ENCODE measurements at regions not wholly inside any gene's neighbourhood (a gene's known extent, or its start where the extent isn't known, plus 50 kb on each side); places are given as distances from the start of the nearest gene placed in this dataset.

DNA sequence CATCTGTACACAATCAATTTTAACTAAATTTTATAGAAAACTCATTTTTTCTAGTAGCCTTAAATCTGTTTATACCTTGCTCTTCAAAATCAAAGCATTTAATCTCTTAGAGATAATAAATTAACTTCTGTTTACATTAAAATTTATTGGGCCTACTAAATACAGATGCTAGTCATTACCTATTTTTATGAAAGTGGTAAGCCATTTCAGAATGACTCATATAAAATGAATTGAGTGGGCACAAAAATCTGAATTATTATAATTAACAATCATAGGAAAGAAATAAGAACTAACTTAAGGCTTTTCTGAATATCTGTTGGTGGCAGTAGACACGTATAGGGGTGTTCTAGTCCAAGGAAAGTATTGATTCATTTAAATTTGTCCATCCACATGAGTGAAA is 157.9 kb downstream of the KCNJ2 start:
- Histone ChIP-seq H3K27ac (ENCODE audit: control insufficient read depth, insufficient read depth, low read length) (no peak overlapping the region), H4K20me1 (ENCODE audit: control insufficient read depth, extremely low read depth, insufficient read depth, low read length) (no peaks in the 10 kb centered on the region), H3K9ac (ENCODE audit: control insufficient read depth, extremely low read depth, insufficient read depth, low read length) (no peak overlapping the region), H3K27me3 (ENCODE audit: control insufficient read depth, extremely low read depth, insufficient read depth, low read length) (no peaks in the 10 kb centered on the region), H3K4me2 (ENCODE audit: control insufficient read depth, extremely low read depth, insufficient read depth, low read depth, low read length) (no peak overlapping the region), H3K4me3 (ENCODE audit: control insufficient read depth in 2 of 3, extremely low read depth in 1 of 3, insufficient read depth in 2 of 3, low read depth in 1 of 3, low read length in 3 of 3) (no peak overlapping the region), H3K36me3 (ENCODE audit: control insufficient read depth in 2 of 2, extremely low read depth in 1 of 2, insufficient read depth in 2 of 2, low read length in 2 of 2) (no peaks in the 10 kb centered on the region), H3K9me3 (ENCODE audit: control insufficient read depth, low read depth, low read length) (no peaks in the 10 kb centered on the region), H2AFZ (ENCODE audit: control insufficient read depth, low read length) (no peak overlapping the region), H3K9me1 (ENCODE audit: control insufficient read depth, extremely low read depth, insufficient read depth, low read length) (no peaks in the 10 kb centered on the region), H3K4me1 (ENCODE audit: control insufficient read depth, extremely low read depth, insufficient read depth, low read length) (no peaks in the 10 kb centered on the region), H3K79me2 (ENCODE audit: control insufficient read depth, insufficient read depth, low read length) (no peaks in the 10 kb centered on the region)
- DNase-seq (ENCODE audit: low read depth, low spot score) (no peak), FAIRE-seq (no peak)
- TF ChIP-seq, protein P1, sequence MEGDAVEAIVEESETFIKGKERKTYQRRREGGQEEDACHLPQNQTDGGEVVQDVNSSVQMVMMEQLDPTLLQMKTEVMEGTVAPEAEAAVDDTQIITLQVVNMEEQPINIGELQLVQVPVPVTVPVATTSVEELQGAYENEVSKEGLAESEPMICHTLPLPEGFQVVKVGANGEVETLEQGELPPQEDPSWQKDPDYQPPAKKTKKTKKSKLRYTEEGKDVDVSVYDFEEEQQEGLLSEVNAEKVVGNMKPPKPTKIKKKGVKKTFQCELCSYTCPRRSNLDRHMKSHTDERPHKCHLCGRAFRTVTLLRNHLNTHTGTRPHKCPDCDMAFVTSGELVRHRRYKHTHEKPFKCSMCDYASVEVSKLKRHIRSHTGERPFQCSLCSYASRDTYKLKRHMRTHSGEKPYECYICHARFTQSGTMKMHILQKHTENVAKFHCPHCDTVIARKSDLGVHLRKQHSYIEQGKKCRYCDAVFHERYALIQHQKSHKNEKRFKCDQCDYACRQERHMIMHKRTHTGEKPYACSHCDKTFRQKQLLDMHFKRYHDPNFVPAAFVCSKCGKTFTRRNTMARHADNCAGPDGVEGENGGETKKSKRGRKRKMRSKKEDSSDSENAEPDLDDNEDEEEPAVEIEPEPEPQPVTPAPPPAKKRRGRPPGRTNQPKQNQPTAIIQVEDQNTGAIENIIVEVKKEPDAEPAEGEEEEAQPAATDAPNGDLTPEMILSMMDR (optimal IDR thresholded peaks at IDR 0.05 in 1 of 3, IDR thresholded peaks at IDR 0.05 in 1 of 3, conservative IDR thresholded peaks at IDR 0.05 in 1 of 3; ENCODE audit: extremely low read depth in 1 of 3, insufficient read depth in 2 of 3, low read length in 3 of 3) = no peak
- no peak for TF ChIP-seq EZH2 (IDR thresholded peaks at IDR 0.05; ENCODE audit: low read length)
- dilution Hi-C loops (cut with MboI; ENCODE audit: extremely low pct_ligation_motif_present, low sequenced_read_pairs) = no loop called here

DNA sequence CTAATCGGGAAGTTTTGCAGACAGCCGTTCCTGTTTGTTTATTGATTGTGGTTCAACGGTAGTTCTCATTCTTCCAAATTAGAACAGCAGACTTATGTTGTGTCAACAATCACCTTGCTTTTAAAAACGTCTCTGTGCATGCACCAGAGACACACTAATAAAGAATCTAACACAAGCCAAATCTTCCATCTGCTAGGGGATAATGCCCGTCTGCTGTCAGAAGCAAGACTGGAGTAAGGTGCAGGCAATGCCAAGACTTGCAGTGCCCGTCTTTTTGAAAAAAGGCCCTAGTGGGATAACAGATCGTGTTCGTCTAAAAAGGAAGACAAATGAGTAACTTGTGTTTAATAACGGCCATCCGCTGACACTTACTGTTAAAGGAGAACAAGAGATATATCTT is 158.4 kb downstream of the KCNJ2 start:
- Histone ChIP-seq H3K36me3 (ENCODE audit: control insufficient read depth in 2 of 2, extremely low read depth in 1 of 2, insufficient read depth in 2 of 2, low read length in 2 of 2) (no peaks in the 10 kb centered on the region), H3K79me2 (ENCODE audit: control insufficient read depth, insufficient read depth, low read length) (no peaks in the 10 kb centered on the region), H3K27ac (ENCODE audit: control insufficient read depth, insufficient read depth, low read length) (no peak overlapping the region), H3K4me3 (ENCODE audit: control insufficient read depth in 2 of 3, extremely low read depth in 1 of 3, insufficient read depth in 2 of 3, low read depth in 1 of 3, low read length in 3 of 3) (no peak overlapping the region), H3K9me1 (ENCODE audit: control insufficient read depth, extremely low read depth, insufficient read depth, low read length) (no peaks in the 10 kb centered on the region), H3K4me1 (ENCODE audit: control insufficient read depth, extremely low read depth, insufficient read depth, low read length) (no peaks in the 10 kb centered on the region), H2AFZ (ENCODE audit: control insufficient read depth, low read length) (no peak overlapping the region), H3K9me3 (ENCODE audit: control insufficient read depth, low read depth, low read length) (no peaks in the 10 kb centered on the region), H3K4me2 (ENCODE audit: control insufficient read depth, extremely low read depth, insufficient read depth, low read depth, low read length) (no peak overlapping the region), H4K20me1 (ENCODE audit: control insufficient read depth, extremely low read depth, insufficient read depth, low read length) (no peaks in the 10 kb centered on the region), H3K9ac (ENCODE audit: control insufficient read depth, extremely low read depth, insufficient read depth, low read length) (no peak overlapping the region), H3K27me3 (ENCODE audit: control insufficient read depth, extremely low read depth, insufficient read depth, low read length) (no peaks in the 10 kb centered on the region)
- no peak for TF ChIP-seq EZH2 (IDR thresholded peaks at IDR 0.05; ENCODE audit: low read length)
- TF ChIP-seq, protein P1 (optimal IDR thresholded peaks at IDR 0.05 in 1 of 3, IDR thresholded peaks at IDR 0.05 in 1 of 3, conservative IDR thresholded peaks at IDR 0.05 in 1 of 3; ENCODE audit: extremely low read depth in 1 of 3, insufficient read depth in 2 of 3, low read length in 3 of 3) = no peak
- dilution Hi-C loops (cut with MboI; ENCODE audit: extremely low pct_ligation_motif_present, low sequenced_read_pairs) = no loop called here
- no peak for DNase-seq (ENCODE audit: low read depth, low spot score)
- FAIRE-seq = no peak

Data from keratinocyte (primary cell).